T-helper 22 cell (primary cell): ENCODE measurements at regions not wholly inside any gene's neighbourhood (a gene's known extent, or its start where the extent isn't known, plus 50 kb on each side); places are given as distances from the start of the nearest gene placed in this dataset.
"Not testable (repeated sequence)": the region's sequence is repeated elsewhere in the genome, so short reads cannot be mapped to it uniquely, and the experiment has no call there.

Source experiments
- DNase-seq: peaks from one replicate; pipeline ENCODE4 v3.0.0-alpha.2; 2020; ENCODE audit warnings: low read depth

DNA sequence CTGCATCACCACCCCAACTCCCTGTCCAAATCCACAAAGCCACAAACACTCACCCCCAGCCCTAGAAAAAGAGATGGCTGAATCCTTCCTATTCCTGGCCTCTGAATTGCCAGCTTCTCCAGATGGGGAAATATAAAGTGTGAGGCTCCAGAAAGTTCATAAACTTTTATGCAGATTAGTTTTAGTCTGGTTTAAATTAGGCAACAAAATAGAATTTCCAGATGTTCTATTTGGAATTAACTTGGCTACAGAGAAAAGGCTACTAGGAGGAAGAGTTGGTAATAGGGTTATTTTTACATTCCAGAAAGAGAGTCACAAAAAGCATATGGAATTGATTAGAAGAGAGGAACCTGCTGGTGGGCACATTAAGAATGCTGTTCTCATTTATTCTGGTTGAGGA lies 56.0 kb downstream of the EN1 start:
- no peak for DNase-seq

DNA sequence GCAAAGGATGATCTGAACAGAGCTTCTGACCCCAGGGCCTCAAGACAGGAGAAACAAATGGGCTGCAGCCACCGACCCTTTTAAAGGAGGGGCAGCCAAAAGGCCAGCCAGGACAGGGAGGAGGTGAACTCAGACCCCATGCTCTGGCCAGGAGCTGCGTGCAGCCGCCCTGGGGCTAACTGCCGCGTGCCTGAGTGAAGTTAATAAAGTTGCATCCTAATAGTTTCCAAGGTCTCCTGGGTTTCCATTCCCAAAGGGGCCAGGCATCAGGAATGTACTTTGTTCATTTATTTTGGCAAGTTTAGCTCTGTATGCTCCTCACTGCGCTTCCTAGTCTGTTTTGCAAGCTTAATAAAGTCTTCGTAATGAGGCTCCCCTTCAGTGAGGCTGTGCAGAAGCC lies 60.7 kb downstream of the EN1 start:
- DNase-seq = no peak

DNA sequence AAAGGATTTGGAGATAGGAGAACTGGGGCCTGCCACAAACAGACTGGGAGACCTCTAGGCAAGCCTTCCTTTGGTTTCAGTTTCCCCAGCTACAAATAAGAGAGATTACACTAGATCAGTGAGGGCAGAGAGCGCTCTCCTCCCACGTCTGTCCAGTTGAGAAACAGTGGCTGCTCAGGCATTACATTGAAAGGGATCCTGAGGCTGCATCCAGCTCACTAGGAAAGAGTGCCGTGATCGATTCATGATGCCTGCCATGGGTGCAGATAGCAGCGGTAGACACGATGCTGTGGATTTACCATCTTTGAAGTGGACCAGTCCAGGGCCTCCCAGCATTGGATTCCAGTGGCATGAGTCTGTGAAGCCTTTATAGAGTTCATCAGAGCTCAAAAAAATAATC lies 62.6 kb downstream of the EN1 start:
- DNase-seq = no peak

DNA sequence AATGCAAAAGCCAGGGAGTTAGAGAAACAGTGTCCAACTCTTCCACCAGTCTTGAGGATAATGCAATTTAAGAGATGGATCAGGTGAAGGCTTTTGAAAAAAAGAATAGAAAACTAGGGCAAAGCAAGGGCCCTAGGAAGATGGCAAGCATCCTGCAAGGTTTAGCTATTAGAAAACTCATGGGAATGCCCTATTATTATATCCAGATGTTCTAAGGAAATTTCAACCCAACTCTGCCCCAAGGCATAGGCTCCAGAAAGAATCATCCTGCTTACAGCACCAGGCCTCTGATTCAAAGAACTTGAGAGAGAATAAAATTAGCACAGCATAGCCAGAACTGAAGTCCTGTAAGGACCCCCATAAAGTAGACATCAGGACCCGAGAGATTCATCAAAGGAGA lies 68.1 kb downstream of the EN1 start:
- DNase-seq = no peak

DNA sequence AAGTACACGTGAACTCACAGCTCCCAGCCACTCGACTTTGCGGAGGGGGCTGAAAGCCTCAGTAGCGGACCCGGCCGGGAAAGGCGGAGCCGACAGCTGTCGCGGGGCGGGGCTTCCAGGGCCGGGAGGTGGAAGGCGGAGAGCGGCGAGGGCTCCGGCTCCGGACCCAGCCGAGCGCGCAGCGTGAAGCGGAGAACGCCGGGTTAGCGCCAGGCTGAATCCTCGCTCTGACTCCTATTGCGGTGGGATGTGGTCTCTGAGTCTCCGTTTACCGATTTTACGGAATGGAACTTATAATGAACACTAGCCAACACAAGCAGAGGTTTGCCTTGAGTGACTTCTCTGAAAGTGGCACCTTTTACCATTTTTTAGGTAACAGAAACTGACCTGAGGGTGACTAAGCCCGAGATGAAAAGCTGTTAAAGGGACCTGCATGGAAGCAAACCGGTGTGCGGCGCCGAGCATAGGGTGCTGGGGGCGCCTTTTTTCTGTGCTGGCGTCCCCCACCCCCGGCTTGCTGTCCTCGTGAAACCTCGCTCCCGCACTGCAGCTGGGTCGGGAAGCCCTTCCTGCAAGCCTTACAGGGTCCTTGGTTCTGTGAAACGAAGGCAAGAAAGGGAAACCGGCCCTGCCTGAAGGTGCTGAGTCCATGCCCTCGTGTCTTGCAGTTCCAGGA lies 72.9 kb downstream of the EN1 start:
- DNase-seq = no peak

DNA sequence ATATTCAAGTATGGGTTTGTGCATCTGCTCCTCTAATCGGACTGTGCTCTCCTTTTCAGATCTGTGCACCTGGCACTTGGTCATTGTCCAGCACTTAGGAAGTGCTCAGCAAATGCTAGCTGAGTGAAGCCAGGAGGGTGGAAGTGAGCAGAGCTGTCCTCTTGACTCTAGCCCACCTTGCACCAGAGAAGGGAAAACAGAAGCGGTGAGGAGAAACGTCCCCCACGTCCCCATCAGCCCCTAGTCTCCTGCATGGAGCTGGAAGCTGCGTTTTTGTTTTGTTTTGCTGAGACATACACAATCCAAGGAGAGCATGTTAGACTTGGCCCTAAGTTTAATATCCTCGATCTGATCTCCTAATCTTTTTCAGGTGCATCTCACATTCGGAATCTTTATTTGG lies 73.6 kb downstream of the EN1 start:
- no peak for DNase-seq

DNA sequence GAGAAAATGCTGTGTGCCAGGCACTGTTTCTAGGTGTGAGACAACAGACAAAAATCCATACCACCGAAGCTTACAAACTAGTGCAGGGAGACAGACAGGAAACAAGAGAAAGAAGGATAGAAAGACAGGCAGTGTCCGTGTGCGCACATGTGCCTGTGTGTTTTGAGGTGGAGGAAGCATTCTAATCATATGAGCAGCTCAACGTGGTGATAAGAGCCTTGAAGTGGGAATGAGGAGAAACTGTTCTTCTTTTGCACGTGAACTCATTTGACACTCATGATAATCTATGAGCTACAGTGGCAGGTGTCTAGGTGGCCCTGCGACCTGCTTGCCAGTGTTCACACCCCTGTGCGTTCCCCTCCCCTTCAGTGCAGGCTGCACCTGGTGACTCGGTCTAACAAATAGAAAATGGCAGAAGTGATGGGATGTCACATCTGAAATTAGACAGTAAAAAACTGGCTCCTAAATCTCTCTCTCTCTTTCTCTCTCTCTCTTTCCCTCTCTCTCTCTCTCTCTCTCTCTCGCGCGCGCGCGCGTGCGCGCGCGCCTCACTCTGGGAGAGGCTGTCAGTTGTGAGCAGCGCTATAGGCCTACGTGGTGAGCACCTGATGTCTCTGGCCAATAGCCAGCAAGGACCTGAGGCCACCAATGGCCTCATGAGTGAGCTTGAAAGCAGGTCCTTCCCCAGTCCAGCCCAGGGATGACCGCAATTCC lies 74.8 kb downstream of the EN1 start:
- DNase-seq = no peak

DNA sequence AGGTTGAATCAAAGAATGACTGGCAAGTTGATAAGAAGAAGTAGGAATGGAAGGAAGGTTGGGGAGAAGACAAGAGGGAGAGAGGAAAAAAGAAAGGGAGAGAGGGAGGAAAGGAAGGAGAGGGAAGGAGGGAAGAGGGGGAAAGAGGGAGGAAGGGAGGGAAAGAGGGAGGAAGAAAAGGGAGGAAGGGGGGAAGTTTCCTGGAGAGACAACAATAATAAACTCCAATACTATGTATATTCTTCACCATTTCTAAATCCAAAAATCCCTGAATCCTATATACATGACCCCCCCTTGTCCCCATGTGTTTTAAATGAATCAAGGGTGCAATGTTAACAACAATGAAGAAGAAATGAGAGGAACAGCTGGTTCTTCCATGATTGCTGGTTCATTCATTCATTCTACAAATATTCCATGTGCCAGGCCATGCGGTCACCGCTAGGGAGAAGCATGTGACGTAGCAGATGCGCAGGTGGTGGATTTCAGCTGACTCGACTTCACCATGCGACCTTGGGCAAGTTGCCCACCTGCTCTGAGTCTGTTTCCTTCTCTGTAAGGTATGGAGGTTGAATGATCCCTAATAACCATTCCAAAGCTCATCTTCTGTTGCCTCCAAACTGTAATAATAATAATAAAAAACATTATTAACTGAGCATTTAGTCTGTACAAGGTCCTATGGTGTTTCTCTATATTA lies 77.6 kb downstream of the EN1 start:
- DNase-seq = no peak

DNA sequence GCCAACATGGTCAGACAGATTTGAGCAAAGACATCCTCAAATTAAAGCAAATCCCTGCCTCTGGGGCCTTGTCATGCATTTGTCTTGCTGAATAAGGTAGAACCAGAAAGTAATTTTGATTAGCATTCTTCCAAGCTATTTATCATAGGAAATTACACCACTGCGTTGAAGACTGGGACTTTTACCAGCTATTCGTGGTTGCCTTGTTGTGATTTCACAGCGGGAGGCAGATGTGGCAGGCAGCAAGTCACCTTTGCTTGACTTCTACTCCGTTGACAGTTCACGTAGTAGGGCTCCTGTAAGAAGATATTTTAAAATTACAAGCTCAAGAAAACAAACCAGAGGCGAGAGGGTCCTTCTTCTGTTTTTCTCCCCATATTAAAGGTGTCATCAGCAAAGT lies 80.6 kb downstream of the EN1 start:
- no peak for DNase-seq

DNA sequence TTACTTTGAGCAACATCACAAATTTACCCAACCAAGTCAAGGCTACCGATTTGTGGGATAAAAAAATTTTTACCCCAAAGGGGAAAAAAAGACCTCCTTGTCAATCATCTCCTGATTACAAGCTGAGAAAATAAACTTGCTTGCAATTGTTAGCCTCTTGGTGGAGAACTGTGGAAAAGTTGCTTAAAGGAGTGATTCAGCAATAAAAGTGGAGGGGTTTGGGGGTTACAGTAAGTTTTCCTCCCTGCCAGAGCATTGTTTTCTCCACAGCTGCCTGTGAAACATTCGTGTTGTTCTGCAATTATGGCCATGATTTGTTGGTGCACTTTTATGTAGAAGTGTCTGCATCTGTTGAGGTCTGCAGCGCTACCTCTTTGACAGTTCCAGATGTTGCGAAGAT lies 82.6 kb downstream of the EN1 start:
- no peak for DNase-seq

DNA sequence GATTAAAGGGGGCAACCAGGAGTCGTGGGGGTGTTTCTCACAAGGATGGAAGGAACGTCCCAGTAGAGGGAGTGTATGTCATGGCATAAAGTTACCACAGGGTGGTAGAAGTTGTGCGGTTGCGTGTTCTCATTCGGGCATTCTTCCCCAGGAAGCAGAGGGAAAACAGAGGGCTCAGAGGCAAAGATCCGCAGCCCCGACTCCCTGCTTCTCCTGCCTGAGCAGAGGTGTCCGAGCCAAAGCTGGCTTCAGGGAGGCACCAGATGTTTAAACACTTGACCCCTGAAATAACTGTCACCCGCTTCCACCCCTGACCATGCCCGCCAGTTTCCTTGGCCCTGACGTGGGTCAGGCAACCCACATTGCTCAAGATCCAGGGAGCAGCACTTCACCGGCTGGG lies 83.7 kb downstream of the EN1 start:
- no peak for DNase-seq

DNA sequence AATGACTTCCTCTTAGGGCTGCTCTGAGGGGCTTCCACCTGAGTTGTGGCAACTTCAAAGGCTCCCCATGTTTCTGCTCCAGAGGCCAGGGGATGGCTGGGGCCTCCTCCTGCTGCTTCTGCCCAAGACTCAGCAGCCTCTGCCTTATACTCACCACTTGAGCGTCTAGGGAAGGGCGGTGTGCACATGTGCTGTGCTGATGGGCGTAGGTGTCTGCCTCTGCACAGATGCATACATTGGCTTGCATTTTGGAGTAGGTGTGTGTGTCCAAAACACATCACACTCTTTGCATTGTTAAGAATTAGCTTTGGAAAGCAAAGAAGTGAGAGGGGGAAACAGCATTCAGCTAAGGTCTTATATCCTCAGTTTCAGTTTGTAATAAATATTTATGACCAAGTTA lies 85.2 kb downstream of the EN1 start:
- DNase-seq = no peak

DNA sequence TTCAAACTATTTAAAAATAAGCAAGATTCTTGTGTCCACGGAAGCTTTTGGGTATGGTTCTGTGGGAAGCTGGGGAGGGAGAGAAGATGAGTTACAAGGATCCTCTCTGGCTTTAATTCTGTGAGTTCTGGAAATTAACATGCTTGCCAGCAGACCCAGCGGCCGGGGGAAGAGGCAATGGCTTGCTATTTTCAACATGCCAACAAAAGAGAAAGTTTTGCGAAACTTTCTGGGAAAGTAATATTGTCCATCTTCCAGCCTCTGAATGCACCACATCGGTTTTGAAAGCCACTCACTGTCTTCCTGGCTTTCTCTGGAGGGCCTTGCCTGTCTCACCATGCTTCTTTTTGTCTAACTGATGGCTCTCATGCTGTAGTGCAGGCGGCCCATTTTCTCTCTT lies 85.7 kb downstream of the EN1 start:
- DNase-seq = no peak

DNA sequence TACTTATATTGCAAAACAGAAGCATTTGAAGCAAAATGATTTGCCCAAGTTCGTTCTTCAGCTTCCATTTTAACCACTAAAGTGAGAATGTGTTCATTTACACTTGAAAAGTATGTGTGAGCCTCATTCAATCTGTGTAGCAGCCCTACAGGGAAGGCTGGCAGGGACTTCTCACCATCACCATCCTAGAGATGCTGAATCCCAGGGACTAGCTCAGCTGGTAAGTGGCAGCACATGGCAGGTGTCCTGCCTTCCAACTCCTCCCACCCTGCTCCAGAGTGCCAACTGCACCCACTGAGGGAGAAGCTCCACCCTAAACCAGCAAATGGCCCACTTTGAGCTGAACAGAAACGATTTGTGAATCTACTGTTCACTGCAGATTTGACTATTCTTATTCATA lies 91.5 kb downstream of the EN1 start:
- no peak for DNase-seq

DNA sequence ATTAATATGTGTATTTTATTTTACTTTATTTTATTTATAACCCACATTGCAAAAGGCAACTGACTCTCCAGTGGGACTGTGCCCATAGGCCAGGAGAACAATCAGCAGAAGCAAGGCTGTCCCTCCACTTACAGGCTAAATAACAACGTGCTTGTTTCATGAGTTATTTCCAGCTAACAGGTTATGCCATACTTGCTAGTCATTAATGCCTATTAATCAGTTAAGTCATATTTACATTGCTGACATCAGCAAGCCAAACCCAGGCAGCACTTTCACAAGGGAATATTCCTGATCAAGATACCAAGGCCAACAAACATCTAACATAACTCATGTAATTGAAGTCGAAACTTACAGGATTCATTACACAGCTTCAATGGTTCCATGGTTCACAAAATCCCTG lies 92.1 kb downstream of the EN1 start:
- no peak for DNase-seq

DNA sequence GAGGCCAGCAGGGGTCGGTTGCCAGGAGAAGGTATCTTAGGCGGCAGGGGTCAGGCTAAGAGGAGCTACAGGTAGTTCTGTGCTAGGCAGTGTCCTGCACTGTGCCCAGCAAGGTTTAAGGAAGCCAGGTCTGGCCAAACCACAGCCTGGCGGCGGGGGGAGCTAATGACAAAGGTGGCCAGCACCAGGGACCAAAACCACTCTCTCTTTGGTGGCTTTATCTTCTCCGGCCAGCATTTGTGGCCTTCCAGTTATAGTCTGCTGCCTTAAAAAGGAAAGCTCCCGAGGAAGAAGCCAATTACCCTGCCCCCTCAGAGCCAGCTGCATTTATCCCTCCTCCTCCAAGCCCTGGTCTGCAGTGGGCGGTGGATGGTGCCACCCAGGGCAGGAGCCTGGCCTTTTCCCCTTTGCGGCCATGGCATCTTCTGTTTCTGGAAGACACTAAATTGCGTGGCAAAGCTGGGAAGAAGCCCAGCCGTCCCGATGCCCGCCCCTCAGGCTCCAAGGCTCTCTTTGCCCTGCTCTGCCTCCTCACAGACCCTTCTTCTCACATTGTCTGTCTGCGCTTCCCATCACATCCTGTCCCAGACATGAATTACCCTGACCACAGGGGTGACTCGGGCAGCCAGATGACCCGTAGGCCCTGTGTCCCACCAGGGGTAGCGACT lies 94.6 kb downstream of the EN1 start:
- DNase-seq = no peak

DNA sequence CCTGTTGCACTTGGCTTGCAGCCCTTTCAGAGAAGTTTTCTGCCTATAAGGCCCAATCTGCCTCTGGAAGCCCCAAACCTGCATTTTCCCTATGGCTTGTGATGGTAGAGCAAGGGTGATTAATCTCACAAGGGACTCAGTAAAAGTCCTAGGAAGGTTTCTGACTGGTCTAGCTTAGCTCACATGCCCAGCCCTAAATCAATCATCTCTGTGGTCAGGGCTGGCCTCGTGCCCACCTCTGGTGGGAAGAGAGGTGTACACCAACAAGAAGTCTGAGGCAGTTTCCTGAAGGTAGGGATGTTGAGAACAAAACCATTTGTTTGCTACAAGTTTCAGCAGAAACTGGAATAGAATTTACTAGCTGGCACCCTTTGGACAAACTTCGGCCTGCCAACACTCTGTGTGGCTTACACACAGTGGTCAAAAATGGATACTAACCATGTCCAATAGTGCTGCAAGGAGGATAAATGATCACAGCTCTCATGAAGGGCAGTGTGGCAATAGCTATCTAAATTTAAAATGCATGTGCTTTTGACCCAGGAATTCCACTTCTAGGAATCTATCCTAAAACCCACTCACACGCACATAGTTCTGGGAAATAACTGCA lies 96.4 kb downstream of the EN1 start:
- no peak for DNase-seq

DNA sequence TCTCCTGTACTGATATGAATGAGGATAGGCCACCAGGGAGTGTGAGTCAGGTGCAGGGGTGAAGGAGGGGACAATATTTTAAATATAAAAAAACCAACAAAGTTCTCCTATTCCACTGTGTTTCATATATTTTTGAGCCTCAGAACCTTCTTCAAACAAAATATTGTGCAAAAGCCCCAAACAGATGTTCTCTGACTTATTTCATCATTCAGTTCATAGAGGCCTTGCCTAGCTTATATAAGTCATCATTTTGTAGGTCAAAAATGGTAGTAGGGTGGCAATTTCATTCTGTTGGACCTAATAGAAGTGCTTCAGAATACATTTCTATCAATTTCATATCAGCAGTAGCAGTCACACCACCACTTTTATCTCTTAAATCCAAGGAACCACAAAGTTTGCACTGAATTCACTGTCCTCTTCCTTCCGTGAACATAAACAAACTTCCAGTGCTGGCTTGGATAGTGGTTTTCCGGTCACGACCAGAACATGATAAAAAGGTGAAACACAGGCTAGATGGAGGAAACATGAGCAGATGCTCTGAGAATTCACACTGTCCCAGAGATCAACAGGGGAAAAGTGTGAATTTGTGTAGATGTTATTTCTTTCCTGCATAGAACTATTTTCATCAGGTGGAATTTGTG lies 99.1 kb downstream of the EN1 start:
- DNase-seq = no peak

DNA sequence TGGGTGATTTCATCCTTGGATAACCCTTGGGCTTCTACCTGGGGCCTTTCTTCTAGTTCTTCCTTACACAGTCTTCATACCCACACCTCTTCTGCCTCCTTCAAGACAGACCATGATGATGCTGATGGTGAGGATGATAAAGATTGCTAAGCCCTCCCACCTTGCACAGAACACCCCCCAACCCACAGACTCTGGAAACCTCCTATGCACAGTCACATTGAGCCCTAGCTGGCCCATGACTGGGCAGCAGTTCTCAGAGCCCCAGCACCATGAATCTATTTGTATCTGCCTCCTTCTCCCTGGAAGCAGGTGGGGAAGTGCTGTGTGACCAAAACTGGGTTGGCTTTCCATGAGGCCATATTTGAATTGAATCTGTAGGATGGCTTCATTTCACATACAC lies 99.8 kb downstream of the EN1 start:
- DNase-seq = no peak

DNA sequence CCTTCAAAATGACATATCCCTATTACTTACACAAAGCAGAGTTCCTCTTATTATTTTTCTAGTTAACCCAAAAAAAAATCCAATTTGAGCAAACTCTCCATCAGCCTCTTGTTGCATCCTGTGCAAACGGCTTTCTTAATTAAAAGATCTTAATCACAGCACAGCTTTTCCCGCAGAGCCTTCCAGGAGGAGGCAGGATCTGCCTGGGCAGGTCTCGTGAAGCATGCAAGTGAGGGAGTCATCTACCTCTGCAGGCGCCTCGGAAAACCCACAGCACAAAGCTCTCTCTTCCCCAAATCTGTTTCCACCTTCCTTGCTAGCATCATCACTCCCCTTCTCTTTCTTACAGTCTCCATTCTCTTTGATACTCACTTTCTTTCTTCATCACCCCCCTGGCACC lies 100.4 kb downstream of the EN1 start:
- no peak for DNase-seq

DNA sequence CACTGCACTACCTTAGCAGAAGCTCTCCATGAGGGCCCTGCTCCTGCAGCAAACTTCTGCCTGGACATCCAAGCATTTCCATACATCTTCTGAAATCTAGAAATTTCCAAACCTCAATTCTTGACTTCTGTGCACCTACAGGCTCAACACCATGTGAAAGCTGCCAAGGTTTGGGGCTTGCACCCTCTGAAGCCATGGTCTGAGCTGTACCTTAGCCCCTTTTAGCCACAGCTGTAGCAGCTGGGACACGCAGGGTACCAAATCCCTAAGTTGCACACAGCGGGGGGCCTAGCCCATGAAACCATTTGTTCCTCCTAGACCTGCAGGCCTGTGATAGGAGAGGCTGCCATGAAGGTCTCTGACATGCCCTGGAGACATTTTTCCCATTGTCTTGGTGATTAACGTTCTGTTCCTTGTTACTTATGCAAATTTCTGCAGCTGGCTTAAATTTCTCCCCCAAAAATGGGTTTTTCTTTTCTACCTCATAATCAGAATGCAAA lies 102.7 kb downstream of the EN1 start:
- not testable (repeated sequence) for DNase-seq
